Transverse colon (tissue), 4 donors: ENCODE measurements at regions not wholly inside any gene's neighbourhood (a gene's known extent, or its start where the extent isn't known, plus 50 kb on each side); places are given as distances from the start of the nearest gene placed in this dataset.

Source experiments
- DNase-seq: peaks from one replicate; pipeline ENCODE4 v3.0.0-alpha.2; 2019
- H3K27ac ChIP-seq, 4 donors: fragments of 200-600 bp; sonication (generic); 2 replicates each; pipeline ENCODE4 v1.5.1; 2016 to 2018; ENCODE audit warnings: inconsistent platforms in 4 of 4
- H3K27me3 ChIP-seq: fragments of 200-600 bp; sonication (generic); 2 replicates; pipeline ENCODE4 v1.5.1; 2017; ENCODE audit warnings: inconsistent platforms
- H3K36me3 ChIP-seq, 4 donors: fragments of 200-600 bp; sonication (generic); 2 replicates each; pipeline ENCODE4 v1.5.1; 2017 to 2019; ENCODE audit warnings: inconsistent platforms in 4 of 4
- H3K4me1 ChIP-seq, 4 donors: fragments of 200-600 bp; sonication (generic); 2 replicates each; pipeline ENCODE4 v1.5.1; 2017 to 2020; ENCODE audit warnings: inconsistent platforms in 4 of 4
- H3K4me3 ChIP-seq, 4 donors: fragments of 200-600 bp; sonication (generic); 1 replicate in 1 of 4; 2 replicates in 3 of 4; pipeline versions ENCODE4 v1.5.1 to v1.6.1; 2017 to 2019; ENCODE audit warnings: inconsistent platforms in 4 of 4
- H3K9me3 ChIP-seq, 2 donors: fragments of 200-600 bp; sonication (generic); 2 replicates each; pipeline ENCODE4 v1.5.1; 2017 to 2019; ENCODE audit warnings: inconsistent platforms in 2 of 2
- EP300 ChIP-seq: sonication (generic); formaldehyde crosslinking; IDR thresholded peaks from one replicate; pipeline ENCODE4 v1.6.1; 2017; ENCODE audit warnings: antibody characterized with exemption, low read depth
- POLR2A ChIP-seq: fragments of 450-650 bp; IDR thresholded peaks from one replicate; pipeline ENCODE4 v1.6.1; 2016; ENCODE audit warnings: antibody characterized with exemption, mild to moderate bottlenecking, moderate library complexity
- POLR2AphosphoS5 ChIP-seq, 3 donors: sonication (generic); formaldehyde crosslinking; IDR thresholded peaks; one replicate each; pipeline ENCODE4 v1.6.1; 2016; ENCODE audit warnings: antibody characterized with exemption in 3 of 3
- WGBS, 2 donors: methylation state at CpG; one replicate each; pipeline ENCODE4 v1.1.5; 2018; ENCODE audit warnings: low coverage in 1 of 2; 5-methylcytosine and 5-hydroxymethylcytosine counted together
- in situ Hi-C, 4 donors: fragments of 200-750 bp; cut with MboI; loops; one replicate each; pipeline versions ENCODE4 v1.15.0 to v1.15.1; 2017; ENCODE audit warnings: low sequenced_read_pairs in 3 of 4, low pct_ligation_motif_present in 1 of 4, low pct_unique_long_range_greater_than_20kb in 1 of 4
- intact Hi-C: fragments of 100-400 bp; cut with DNase I; formaldehyde crosslinking; loops from one replicate; pipeline ENCODE4 v1.15.1; 2023; ENCODE audit warnings: low total_unique reads
- TF ChIP-seq, protein P1 (sequence below), 5 experiments: fragments of 200-600 bp in 3 of 5; fragments of 450-650 bp in 2 of 5; sonication (generic) in 3 of 5; IDR thresholded peaks; 1 replicate in 2 of 5; 2 replicates in 3 of 5; pipeline ENCODE4 v1.5.1; 2016 to 2017; ENCODE audit warnings: antibody characterized with exemption in 5 of 5, inconsistent platforms in 3 of 5, mild to moderate bottlenecking in 2 of 5, moderate library complexity in 1 of 5

DNA sequence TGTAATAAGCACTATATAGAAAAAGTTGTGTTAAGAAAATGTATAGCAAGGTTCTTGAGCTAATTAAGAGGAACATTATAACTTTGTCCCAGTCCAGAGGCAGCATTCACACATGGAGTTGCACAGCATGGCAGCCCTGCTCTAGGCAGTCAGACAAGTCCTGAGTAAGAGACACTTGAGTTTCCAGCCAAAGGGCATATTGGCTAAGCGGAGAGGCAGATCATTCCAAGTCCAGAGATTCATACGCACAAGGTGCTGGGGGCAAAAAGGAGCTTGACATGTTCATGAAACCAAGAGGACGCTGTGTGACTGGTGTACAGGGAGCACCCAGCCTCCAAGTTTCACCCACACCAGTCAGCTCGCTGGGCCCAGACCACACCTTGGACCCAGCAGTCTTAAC lies 232.6 kb upstream of the IPO5 start:
- WGBS, 2 donors: 81% methylated on average over 4 of the region's 4 CpGs; no CpG with 5 or more reads in 1 of the 2 donors
- H3K4me3 ChIP-seq: no peak overlapping the region

DNA sequence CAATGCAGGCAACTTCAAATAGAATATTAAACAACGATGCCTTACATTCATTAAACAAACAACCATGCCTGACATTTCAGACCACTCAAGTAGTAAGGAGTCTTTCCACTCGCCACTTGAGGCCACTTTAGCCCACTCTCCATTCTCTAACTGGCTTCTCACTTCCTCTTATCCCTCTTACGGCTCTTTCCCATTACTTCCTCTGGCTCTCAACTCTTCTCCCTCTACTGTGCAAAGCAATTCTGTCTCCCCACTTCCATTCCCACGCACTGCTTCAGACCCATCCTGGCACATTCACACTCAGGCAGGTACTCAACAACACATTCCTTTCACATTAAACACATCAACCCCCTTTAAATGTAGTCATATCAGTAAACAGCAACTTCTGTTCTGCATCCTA lies 229.8 kb upstream of the IPO5 start:
- Histone ChIP-seq H3K27ac (no peak overlapping the region), H3K4me1 (no peaks in the 10 kb centered on the region), H3K27me3 (no peaks in the 10 kb centered on the region), H3K4me3 (no peak overlapping the region), H3K36me3 (no peaks in the 10 kb centered on the region), H3K9me3 (no peaks in the 10 kb centered on the region)
- in situ Hi-C loops (no loop called here), intact Hi-C loops (no loop called here)
- no peak for DNase-seq
- WGBS, 2 donors: 59 to 64% methylated on average over 4 of the region's 4 CpGs
- TF ChIP-seq POLR2AphosphoS5 (IDR thresholded peaks at IDR 0.05): no peak
- TF ChIP-seq POLR2A: no peak
- TF ChIP-seq, protein P1, sequence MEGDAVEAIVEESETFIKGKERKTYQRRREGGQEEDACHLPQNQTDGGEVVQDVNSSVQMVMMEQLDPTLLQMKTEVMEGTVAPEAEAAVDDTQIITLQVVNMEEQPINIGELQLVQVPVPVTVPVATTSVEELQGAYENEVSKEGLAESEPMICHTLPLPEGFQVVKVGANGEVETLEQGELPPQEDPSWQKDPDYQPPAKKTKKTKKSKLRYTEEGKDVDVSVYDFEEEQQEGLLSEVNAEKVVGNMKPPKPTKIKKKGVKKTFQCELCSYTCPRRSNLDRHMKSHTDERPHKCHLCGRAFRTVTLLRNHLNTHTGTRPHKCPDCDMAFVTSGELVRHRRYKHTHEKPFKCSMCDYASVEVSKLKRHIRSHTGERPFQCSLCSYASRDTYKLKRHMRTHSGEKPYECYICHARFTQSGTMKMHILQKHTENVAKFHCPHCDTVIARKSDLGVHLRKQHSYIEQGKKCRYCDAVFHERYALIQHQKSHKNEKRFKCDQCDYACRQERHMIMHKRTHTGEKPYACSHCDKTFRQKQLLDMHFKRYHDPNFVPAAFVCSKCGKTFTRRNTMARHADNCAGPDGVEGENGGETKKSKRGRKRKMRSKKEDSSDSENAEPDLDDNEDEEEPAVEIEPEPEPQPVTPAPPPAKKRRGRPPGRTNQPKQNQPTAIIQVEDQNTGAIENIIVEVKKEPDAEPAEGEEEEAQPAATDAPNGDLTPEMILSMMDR (IDR thresholded peaks at IDR 0.05): no peak
- no peak for TF ChIP-seq EP300

More for the DNA sequence above, 232.6 kb upstream of the IPO5 start:
- TF ChIP-seq POLR2AphosphoS5 (IDR thresholded peaks at IDR 0.05) (no peak), POLR2A (no peak), EP300 (no peak)
- TF ChIP-seq, protein P1 (IDR thresholded peaks at IDR 0.05): no peak
- in situ Hi-C loops: no loop called here
- intact Hi-C loops: no loop called here
- Histone ChIP-seq H3K4me1 (no peaks in the 10 kb centered on the region), H3K36me3 (no peaks in the 10 kb centered on the region), H3K27me3 (no peaks in the 10 kb centered on the region), H3K27ac (no peak overlapping the region), H3K9me3 (no peaks in the 10 kb centered on the region)
- DNase-seq: no peak

DNA sequence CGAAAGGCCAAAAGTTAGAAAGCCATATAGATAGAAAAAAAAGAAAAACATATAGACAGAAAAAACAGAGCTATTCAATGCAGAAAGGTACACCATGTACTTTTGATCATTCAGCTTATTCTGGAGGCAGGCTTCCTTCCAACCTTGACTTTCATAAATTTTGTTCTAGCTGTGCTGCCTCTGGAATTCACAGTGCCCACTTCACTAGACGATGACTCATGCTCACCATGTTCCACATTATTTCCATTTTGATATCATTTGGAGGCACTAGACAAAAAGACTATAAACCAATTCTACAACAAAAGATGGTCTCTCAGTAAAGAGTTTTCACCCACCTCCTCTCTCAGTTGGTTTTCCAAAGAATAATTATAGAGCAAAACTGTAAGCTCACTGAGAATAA lies 229.0 kb upstream of the IPO5 start:
- intact Hi-C loops (no loop called here), in situ Hi-C loops (no loop called here)
- TF ChIP-seq EP300: no peak
- TF ChIP-seq, protein P1 (IDR thresholded peaks at IDR 0.05): no peak
- TF ChIP-seq POLR2AphosphoS5 (IDR thresholded peaks at IDR 0.05): no peak
- TF ChIP-seq POLR2A: no peak
- Histone ChIP-seq H3K36me3 (no peaks in the 10 kb centered on the region), H3K9me3 (no peaks in the 10 kb centered on the region), H3K27ac (no peak overlapping the region), H3K4me3 (no peak overlapping the region), H3K27me3 (no peaks in the 10 kb centered on the region), H3K4me1 (no peaks in the 10 kb centered on the region)
- DNase-seq: no peak
- 77 to 89% methylated on average over 2 of the region's 2 CpGs for WGBS, 2 donors

DNA sequence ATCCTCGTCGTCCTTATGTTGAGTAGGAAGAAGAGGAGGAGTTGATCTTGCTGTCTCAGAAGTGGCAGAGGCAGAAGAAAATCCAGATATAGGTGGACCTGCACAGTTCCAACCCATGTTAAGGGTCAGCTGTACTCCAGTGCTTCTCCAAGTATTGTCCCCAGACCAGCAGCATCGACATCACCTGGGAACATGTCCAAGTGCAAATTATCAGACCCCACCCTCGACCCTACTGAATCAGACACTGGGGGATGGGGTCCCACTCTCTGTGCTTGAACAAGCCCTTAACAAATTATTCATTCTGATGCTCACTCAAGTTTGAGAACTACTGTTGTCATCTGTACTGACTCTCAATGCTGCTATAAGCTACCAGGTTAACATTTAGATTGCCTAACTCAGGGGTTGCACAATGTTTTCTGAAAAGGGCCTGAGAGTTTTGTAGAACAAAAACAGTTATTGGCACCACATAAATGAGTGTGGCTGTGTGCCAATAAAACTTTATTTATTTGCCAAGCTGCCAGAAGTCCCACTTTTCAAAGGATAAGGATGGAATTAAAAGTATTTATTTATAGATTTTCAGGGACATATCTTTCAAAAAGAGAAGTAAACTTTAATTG lies 226.7 kb upstream of the IPO5 start:
- in situ Hi-C loops (no loop called here), intact Hi-C loops (no loop called here)
- TF ChIP-seq POLR2A (no peak), POLR2AphosphoS5 (IDR thresholded peaks at IDR 0.05) (no peak), EP300 (no peak)
- TF ChIP-seq, protein P1 (IDR thresholded peaks at IDR 0.05): no peak
- Histone ChIP-seq H3K4me3 (no peak overlapping the region), H3K27ac (no peak overlapping the region), H3K4me1 (no peaks in the 10 kb centered on the region), H3K36me3 (no peaks in the 10 kb centered on the region), H3K27me3 (no peaks in the 10 kb centered on the region), H3K9me3 (no peaks in the 10 kb centered on the region)
- DNase-seq: no peak
- WGBS, 2 donors: 62 to 70% methylated on average over 2 to 4 of the region's 4 CpGs
